HK-2 (cell line): ENCODE measurements at regions not wholly inside any gene's neighbourhood (a gene's known extent, or its start where the extent isn't known, plus 50 kb on each side); places are given as distances from the start of the nearest gene placed in this dataset.

Experiments
- DNase-seq: peaks from one replicate; pipeline ENCODE4 v3.0.0-alpha.2; 2018; ENCODE audit not compliant: unreplicated experiment

GRCh38 chr20:51159981-51160380, 137.1 kb upstream of the KCNG1 start:
- no peak for DNase-seq

GRCh38 chr20:51159303-51159702, 136.4 kb upstream of the KCNG1 start:
- no peak for DNase-seq

GRCh38 chr20:51158226-51158625, 135.3 kb upstream of the KCNG1 start:
- DNase-seq: no peak

- no peak for DNase-seq
Measured at GRCh38 chr20:51156041-51156982, 133.4 kb upstream of the KCNG1 start.

GRCh38 chr20:51154708-51155690, 132.1 kb upstream of the KCNG1 start:
- DNase-seq: no peak

- DNase-seq: no peak
Measured at GRCh38 chr20:51153867-51154707, 131.2 kb upstream of the KCNG1 start.

- no peak for DNase-seq
Measured at GRCh38 chr20:51148941-51149340, 126.0 kb upstream of the KCNG1 start.

GRCh38 chr20:51144476-51144875, 121.6 kb upstream of the KCNG1 start:
- DNase-seq: no peak

- no peak for DNase-seq
Measured at GRCh38 chr20:51143652-51144051, 120.7 kb upstream of the KCNG1 start.

- DNase-seq: no peak
Measured at GRCh38 chr20:51142448-51142847, 119.5 kb upstream of the KCNG1 start.

- DNase-seq: no peak
Measured at GRCh38 chr20:51140671-51141070, 117.8 kb upstream of the KCNG1 start.

GRCh38 chr20:51139891-51140290, 117.0 kb upstream of the KCNG1 start:
- no peak for DNase-seq

- no peak for DNase-seq
Measured at GRCh38 chr20:51138576-51138975, 115.7 kb upstream of the KCNG1 start.

- no peak for DNase-seq
Measured at GRCh38 chr20:51137461-51137860, 114.6 kb upstream of the KCNG1 start.

- no peak for DNase-seq
Measured at GRCh38 chr20:51135926-51136715, 113.2 kb upstream of the KCNG1 start.

- no peak for DNase-seq
Measured at GRCh38 chr20:51134405-51134804, 111.5 kb upstream of the KCNG1 start.

- DNase-seq: no peak
Measured at GRCh38 chr20:51132279-51132678, 109.4 kb upstream of the KCNG1 start.

GRCh38 chr20:51131811-51132210, 108.9 kb upstream of the KCNG1 start:
- DNase-seq: no peak

- no peak for DNase-seq
Measured at GRCh38 chr20:51129147-51129776, 106.4 kb upstream of the KCNG1 start.

- DNase-seq: peak; percentile 10
Measured at GRCh38 chr20:51128198-51128597, 105.3 kb upstream of the KCNG1 start.
